K562 (cell line): ENCODE measurements at regions not wholly inside any gene's neighbourhood (a gene's known extent, or its start where the extent isn't known, plus 50 kb on each side); places are given as distances from the start of the nearest gene placed in this dataset.

Experiments
- ATAC-seq: fragments of 200-7000 bp; cut with Tn5 transposase; 3 replicates; pipeline ENCODE4 v1.9.1; 2020; ENCODE audit warnings: moderate library complexity
- BruUV-seq: library from RNA; stranded (reverse); fragments of 400-500 nt; replicated peaks from 2 replicates; lab custom pipeline; 2021; lab: Mats Ljungman, UMichigan
- CTCF ChIA-PET: fragments of 300-600 bp; formaldehyde crosslinking; extraction: SDS; loops from one replicate; lab custom pipeline; 2021; ENCODE audit warnings: low intra/inter-chr PET ratio; lab: Yijun Ruan, JAX
- POLR2A ChIA-PET: fragments of 300-600, 350-650 bp; sonication (Branson Sonifier 250); formaldehyde crosslinking; extraction: SDS; loops from one replicate; lab custom pipeline; 2021; ENCODE audit warnings: antibody characterized with exemption, inconsistent platforms; lab: Yijun Ruan, JAX
- DNase-seq, 4 experiments: peaks; one replicate each; pipeline versions ENCODE4 v3.0.0 to v3.0.0-alpha.2; 2011 to 2018; ENCODE audit warnings: low spot score in 3 of 4, mixed read lengths in 3 of 4; ENCODE audit errors: extremely low read depth in 1 of 4
- FAIRE-seq: peaks from 2 replicates; lab custom pipeline; 2011; peaks lifted over from hg19 to GRCh38; lab: Jason Lieb, UNC
- H2AFZ ChIP-seq: 2 replicates; pipeline ENCODE4 v1.6.0; 2011; ENCODE audit warnings: low read depth, low read length, control low read depth, inconsistent platforms
- H3K27ac ChIP-seq: fragments of 200-600 bp; 3 replicates; pipeline ENCODE4 v1.8.0; 2011; ENCODE audit warnings: low read depth, mild to moderate bottlenecking, control low read depth, inconsistent platforms, low read length, moderate library complexity, mixed read lengths; ENCODE audit errors: extremely low read depth
- H3K27me3 ChIP-seq, 2 experiments: fragments of 300-600 bp in 1 of 2; 2 replicates in 1 of 2; 3 replicates in 1 of 2; pipeline versions ENCODE4 v1.6.0 to v1.8.0; 2011; ENCODE audit warnings: inconsistent platforms in 2 of 2, low read length in 2 of 2, mild to moderate bottlenecking in 1 of 2, mixed read lengths in 1 of 2, moderate library complexity in 1 of 2; ENCODE audit not compliant: control insufficient read depth in 2 of 2, insufficient read depth in 2 of 2
- H3K36me3 ChIP-seq: fragments of 300-600 bp; 3 replicates; pipeline ENCODE4 v1.8.0; 2011; ENCODE audit warnings: mild to moderate bottlenecking, low read length, inconsistent platforms; ENCODE audit not compliant: control insufficient read depth, insufficient read depth
- H3K4me1 ChIP-seq, 2 experiments: fragments of 200-600 bp in 1 of 2; replicated peaks in 1 of 2; 2 replicates in 1 of 2; 3 replicates in 1 of 2; pipeline versions ENCODE4 v1.5.1 to v1.8.0; 2011; ENCODE audit warnings: inconsistent platforms in 2 of 2, low read length in 2 of 2, mild to moderate bottlenecking in 1 of 2, mixed read lengths in 1 of 2, moderate library complexity in 1 of 2; ENCODE audit not compliant: control insufficient read depth in 2 of 2, insufficient read depth in 2 of 2
- H3K4me2 ChIP-seq: 2 replicates; pipeline ENCODE4 v1.6.1; 2011; ENCODE audit warnings: low read length, control low read depth, inconsistent platforms, mixed read lengths; ENCODE audit not compliant: insufficient read depth
- H3K4me3 ChIP-seq: fragments of 200-600 bp; sonication (generic), shearing (Covaris generic); 2 replicates; pipeline ENCODE4 v1.5.1; 2016; ENCODE audit warnings: control low read depth, inconsistent platforms
- H3K79me2 ChIP-seq: fragments of 200-600 bp; 3 replicates; pipeline ENCODE4 v1.8.0; 2011; ENCODE audit warnings: low read length, inconsistent platforms; ENCODE audit not compliant: control insufficient read depth, insufficient read depth
- H3K9ac ChIP-seq, 2 experiments: 2 replicates each; pipeline versions ENCODE4 v1.6.0 to v1.6.1; 2011; ENCODE audit warnings: low read depth in 2 of 2, low read length in 2 of 2, control low read depth in 1 of 2, inconsistent platforms in 1 of 2, mild to moderate bottlenecking in 1 of 2, mixed read lengths in 1 of 2; ENCODE audit not compliant: insufficient read depth in 1 of 2
- H3K9me1 ChIP-seq: one replicate; pipeline ENCODE4 v1.6.0; 2011; ENCODE audit warnings: inconsistent platforms, mild to moderate bottlenecking, low read length, moderate library complexity; ENCODE audit not compliant: control insufficient read depth, insufficient read depth
- H3K9me3 ChIP-seq: replicated peaks from 2 replicates; pipeline ENCODE4 v1.5.1; 2011; ENCODE audit warnings: low read depth, low read length, inconsistent platforms; ENCODE audit not compliant: control insufficient read depth, insufficient read depth
- H4K20me1 ChIP-seq: replicated peaks from 2 replicates; pipeline ENCODE4 v1.6.1; 2011; ENCODE audit warnings: low read length, inconsistent platforms, mixed read lengths; ENCODE audit not compliant: control insufficient read depth, insufficient read depth
- ETV1 ChIP-seq: fragments of 450-650 bp; conservative IDR thresholded peaks from 2 replicates; pipeline ENCODE4 v1.6.1; 2016; ENCODE audit warnings: missing genetic modification characterization, control low read depth, low read depth, missing compliant biosample characterization
- MEIS2 ChIP-seq: fragments of 450-650 bp; IDR thresholded peaks from 2 replicates; pipeline ENCODE4 v1.6.1; 2014; ENCODE audit warnings: mild to moderate bottlenecking; ENCODE audit not compliant: partially characterized antibody
- NCOA1 ChIP-seq: fragments of 450-650 bp; IDR thresholded peaks from 2 replicates; pipeline ENCODE4 v1.6.1; 2016; ENCODE audit warnings: low read depth
- NRF1 ChIP-seq, 2 experiments: fragments of 450-650 bp; IDR thresholded peaks in 1 of 2; conservative IDR thresholded peaks in 1 of 2; 2 replicates each; pipeline ENCODE4 v1.6.1; 2014; ENCODE audit warnings: mild to moderate bottlenecking in 2 of 2
- WGBS: fragments of 100-300 bp; shearing (Covaris generic); methylation state at CpG from one replicate; pipeline ENCODE4 v1.1.6; 2016; ENCODE audit warnings: low coverage, mixed read lengths; ENCODE audit not compliant: insufficient coverage; ENCODE audit errors: missing lambda C conversion rate; 5-methylcytosine and 5-hydroxymethylcytosine counted together
- in situ Hi-C: fragments of 300-500 bp; cut with MboI; formaldehyde crosslinking; loops from 4 replicates; pipeline ENCODE4 v1.15.0; 2018; ENCODE audit warnings: inconsistent platforms, mixed read lengths
- intact Hi-C: fragments of 100-400 bp; cut with micrococcal nuclease; formaldehyde crosslinking; loops from 2 replicates; pipeline ENCODE4 v1.14.2; 2022
- TF ChIP-seq, protein P1 (sequence below): fragments of 450-650 bp; IDR thresholded peaks from 2 replicates; pipeline ENCODE4 v1.6.1; 2016; ENCODE audit warnings: mild to moderate bottlenecking
- TF ChIP-seq, protein P2 (sequence below), 2 experiments: IDR thresholded peaks in 1 of 2; conservative IDR thresholded peaks in 1 of 2; 2 replicates each; pipeline ENCODE4 v1.6.1; 2016; ENCODE audit warnings: low read depth in 2 of 2, mild to moderate bottlenecking in 1 of 2, missing compliant biosample characterization in 1 of 2, missing genetic modification characterization in 1 of 2, moderate library complexity in 1 of 2

- no peaks in the 10 kb centered on the region for H3K79me2 ChIP-seq
- 4% methylated on average over 6 of the region's 6 CpGs for WGBS
- TF ChIP-seq MEIS2 (peak; percentile 49), NRF1 (conservative IDR thresholded peaks at IDR 0.05 in 1 of 2, IDR thresholded peaks at IDR 0.05 in 1 of 2) (0 out of 4 replicates have a peak, but pooled peaks of 1 of the 2 experiments have one; percentile 21), NCOA1 (no peak), ETV1 (tag) (0 out of 2 replicates have a peak, but pooled peaks have one; percentile 51)
- TF ChIP-seq, protein P1, sequence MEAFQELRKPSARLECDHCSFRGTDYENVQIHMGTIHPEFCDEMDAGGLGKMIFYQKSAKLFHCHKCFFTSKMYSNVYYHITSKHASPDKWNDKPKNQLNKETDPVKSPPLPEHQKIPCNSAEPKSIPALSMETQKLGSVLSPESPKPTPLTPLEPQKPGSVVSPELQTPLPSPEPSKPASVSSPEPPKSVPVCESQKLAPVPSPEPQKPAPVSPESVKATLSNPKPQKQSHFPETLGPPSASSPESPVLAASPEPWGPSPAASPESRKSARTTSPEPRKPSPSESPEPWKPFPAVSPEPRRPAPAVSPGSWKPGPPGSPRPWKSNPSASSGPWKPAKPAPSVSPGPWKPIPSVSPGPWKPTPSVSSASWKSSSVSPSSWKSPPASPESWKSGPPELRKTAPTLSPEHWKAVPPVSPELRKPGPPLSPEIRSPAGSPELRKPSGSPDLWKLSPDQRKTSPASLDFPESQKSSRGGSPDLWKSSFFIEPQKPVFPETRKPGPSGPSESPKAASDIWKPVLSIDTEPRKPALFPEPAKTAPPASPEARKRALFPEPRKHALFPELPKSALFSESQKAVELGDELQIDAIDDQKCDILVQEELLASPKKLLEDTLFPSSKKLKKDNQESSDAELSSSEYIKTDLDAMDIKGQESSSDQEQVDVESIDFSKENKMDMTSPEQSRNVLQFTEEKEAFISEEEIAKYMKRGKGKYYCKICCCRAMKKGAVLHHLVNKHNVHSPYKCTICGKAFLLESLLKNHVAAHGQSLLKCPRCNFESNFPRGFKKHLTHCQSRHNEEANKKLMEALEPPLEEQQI = no peak
- TF ChIP-seq, protein P2, sequence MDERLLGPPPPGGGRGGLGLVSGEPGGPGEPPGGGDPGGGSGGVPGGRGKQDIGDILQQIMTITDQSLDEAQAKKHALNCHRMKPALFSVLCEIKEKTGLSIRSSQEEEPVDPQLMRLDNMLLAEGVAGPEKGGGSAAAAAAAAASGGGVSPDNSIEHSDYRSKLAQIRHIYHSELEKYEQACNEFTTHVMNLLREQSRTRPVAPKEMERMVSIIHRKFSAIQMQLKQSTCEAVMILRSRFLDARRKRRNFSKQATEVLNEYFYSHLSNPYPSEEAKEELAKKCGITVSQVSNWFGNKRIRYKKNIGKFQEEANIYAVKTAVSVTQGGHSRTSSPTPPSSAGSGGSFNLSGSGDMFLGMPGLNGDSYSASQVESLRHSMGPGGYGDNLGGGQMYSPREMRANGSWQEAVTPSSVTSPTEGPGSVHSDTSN (CRISPR knock-in tag; IDR thresholded peaks at IDR 0.05; ENCODE audit: low read depth) = no peak
- TF ChIP-seq, protein P2 (tag; conservative IDR thresholded peaks at IDR 0.05; ENCODE audit: low read depth) = peak; percentile 64
- TF ChIP-seq, all 486 proteins: peak for 4
- H3K4me1 ChIP-seq = peaks cover 0 to 8% of the 10 kb centered on the region in 2 experiments; a peak in 1 of 5 replicates
- DNase-seq (no peak), ATAC-seq (no peak), FAIRE-seq (no peak)
- no peaks in the 10 kb centered on the region for H3K36me3 ChIP-seq
- no peak overlapping the region for H3K4me2 ChIP-seq
- POLR2A ChIA-PET = interaction anchor here (1.5 kb wide), 1 partner anchor 8 kb away, joined by 3 read pairs; no protein-coding TSS in a partner anchor
- no peaks in the 10 kb centered on the region for H4K20me1 ChIP-seq
- no peak overlapping the region for H3K4me3 ChIP-seq
- no TSS peak for BruUV-seq
- intact Hi-C loops (no loop called here), in situ Hi-C loops (no loop called here)
- no peak overlapping the region for H3K9ac ChIP-seq
- H3K9me3 ChIP-seq = no peaks in the 10 kb centered on the region; the same call in 1 of the 2 replicates
- no peaks in the 10 kb centered on the region for H3K9me1 ChIP-seq
- CTCF ChIA-PET = no interaction called here
- H2AFZ ChIP-seq = no peak overlapping the region
- peaks cover 2 to 5% of the 10 kb centered on the region in 2 experiments; a peak in 2 of 5 replicates for H3K27me3 ChIP-seq
- H3K27ac ChIP-seq = no peak overlapping the region
Observed at GRCh38 chr6:10078581-10078980, 336.3 kb downstream of the TFAP2A start.
